ENCODE measurements at regions not wholly inside any gene's neighbourhood (a gene's known extent, or its start where the extent isn't known, plus 50 kb on each side); places are given as distances from the start of the nearest gene placed in this dataset.

- H3K27ac ChIP-seq (ENCODE audit: insufficient read depth, low read length) = no peak overlapping the region
- ATAC-seq (ENCODE audit: low read depth) = no peak
- H2BK20ac ChIP-seq (ENCODE audit: low read depth, low read length) = no peak overlapping the region
- H2AK9ac ChIP-seq (replicated peaks; ENCODE audit: low read depth, low read length, poor library complexity) = no peak overlapping the region
- H3K18ac ChIP-seq (ENCODE audit: low read depth, low read length) = no peak overlapping the region
- WGBS, 2 experiments (ENCODE audit: extremely low coverage in 2 of 2, insufficient read length in 1 of 2) = no CpG with 5 or more reads among the region's 4 CpGs
- peaks cover 5% of the 10 kb centered on the region; the same call in 1 of the 2 replicates for H3K9me3 ChIP-seq (ENCODE audit: control insufficient read depth, insufficient read depth, low read length)
- H4K5ac ChIP-seq (ENCODE audit: low read depth, low read length) = no peak overlapping the region
- dilution Hi-C loops (cut with HindIII; ENCODE audit: low sequenced_read_pairs, unreplicated experiment) (no loop called here), in situ Hi-C loops (cut with MboI; ENCODE audit: low sequenced_read_pairs) (no loop called here), intact Hi-C loops (cut with micrococcal nuclease) (no loop called here)
- H3K79me1 ChIP-seq (ENCODE audit: low read depth in 1 of 2, low read length in 2 of 2) = no peaks in the 10 kb centered on the region
- no peaks in the 10 kb centered on the region for H3K9me1 ChIP-seq (ENCODE audit: insufficient read depth, low read length)
- H3K4me2 ChIP-seq (ENCODE audit: low read depth, low read length) = no peak overlapping the region
- no peak overlapping the region for H2AFZ ChIP-seq (replicated peaks; ENCODE audit: low read length, poor library complexity)
- no peak overlapping the region for H3K56ac ChIP-seq (ENCODE audit: extremely low read depth, insufficient read depth, low read length)
- no peak overlapping the region for H4K8ac ChIP-seq (ENCODE audit: low read depth in 2 of 2, low read length in 2 of 2)
- ChIA-PET POLR2A (ENCODE audit: unreplicated experiment) (no interaction called here), CTCF (no interaction called here)
- H4K20me1 ChIP-seq (ENCODE audit: insufficient read depth, low read length) = no peaks in the 10 kb centered on the region
- no peak overlapping the region for H4K91ac ChIP-seq (ENCODE audit: insufficient read depth, low read depth, low read length)
- no TSS peak for BruUV-seq (replicated peaks)
- H3K4me1 ChIP-seq (ENCODE audit: control insufficient read depth, insufficient read depth, low read length) = no peaks in the 10 kb centered on the region
- TF ChIP-seq RFX5 (IDR thresholded peaks at IDR 0.05; ENCODE audit: low read depth, low read length) = no peak
- H3K4me3 ChIP-seq (ENCODE audit: insufficient read depth, low read depth, low read length) = no peak overlapping the region
- no peak overlapping the region for H2BK5ac ChIP-seq (ENCODE audit: low read depth, low read length, poor library complexity, severe bottlenecking)
- DNase-seq = no peak
- no peak overlapping the region for H3K9ac ChIP-seq (ENCODE audit: low read depth, low read length)
- H3K36me3 ChIP-seq (ENCODE audit: control insufficient read depth, insufficient read depth, low read length) = no peaks in the 10 kb centered on the region
- H3K4ac ChIP-seq (ENCODE audit: low read depth, low read length) = no peak overlapping the region
- H3K23ac ChIP-seq (ENCODE audit: low read depth, low read length) = no peak overlapping the region
- H2BK15ac ChIP-seq (ENCODE audit: low read depth, low read length) = no peak overlapping the region
- no peak overlapping the region for H3K14ac ChIP-seq (replicated peaks; ENCODE audit: low read depth, low read length)
- no peaks in the 10 kb centered on the region for H3K27me3 ChIP-seq (ENCODE audit: control insufficient read depth, insufficient read depth, low read length)
- no peak overlapping the region for H2BK120ac ChIP-seq (ENCODE audit: low read depth, low read length)
- H2AK5ac ChIP-seq (ENCODE audit: low read depth, low read length) = no peak overlapping the region
Measured at GRCh38 chr1:82923931-82924330, 1075.0 kb downstream of the TTLL7 start.
